NB4 (cell line): ENCODE measurements at regions not wholly inside any gene's neighbourhood (a gene's known extent, or its start where the extent isn't known, plus 50 kb on each side); places are given as distances from the start of the nearest gene placed in this dataset.

Experiments used
- CTCF ChIP-seq: IDR thresholded peaks from one replicate; pipeline ENCODE4 v1.5.1; 2012; ENCODE audit warnings: low read depth, low read length
- MAX ChIP-seq: IDR thresholded peaks from 2 replicates; pipeline ENCODE4 v1.6.1; 2011; ENCODE audit warnings: low read depth, low read length

- TF ChIP-seq CTCF (no peak), MAX (no peak)
Measured at GRCh38 chr2:221034026-221034701, 537.9 kb downstream of the EPHA4 start.
